ENCODE measurements at regions not wholly inside any gene's neighbourhood (a gene's known extent, or its start where the extent isn't known, plus 50 kb on each side); places are given as distances from the start of the nearest gene placed in this dataset.

- TF ChIP-seq CTCF (IDR thresholded peaks at IDR 0.05; ENCODE audit: low read length) (no peak), EZH2 (IDR thresholded peaks at IDR 0.05; ENCODE audit: borderline replicate concordance, low read length) (no peak)
These were observed 213.2 kb downstream of the NDUFA10 start for GRCh38 chr2:239811806-239812560.

All from OCI-LY1 (cell line).